Vagina (tissue), 2 donors: ENCODE measurements at regions not wholly inside any gene's neighbourhood (a gene's known extent, or its start where the extent isn't known, plus 50 kb on each side); places are given as distances from the start of the nearest gene placed in this dataset.

ENCODE experiments used
- POLR2A ChIP-seq, 2 donors: fragments of 450-650 bp; IDR thresholded peaks; one replicate each; pipeline ENCODE4 v1.6.1; 2017; ENCODE audit warnings: antibody characterized with exemption in 2 of 2, mild to moderate bottlenecking in 2 of 2, moderate library complexity in 2 of 2
- POLR2AphosphoS5 ChIP-seq, 2 donors: sonication (generic); formaldehyde crosslinking; IDR thresholded peaks; one replicate each; pipeline ENCODE4 v1.9.0; 2017; ENCODE audit warnings: antibody characterized with exemption in 2 of 2, mild to moderate bottlenecking in 2 of 2, low read depth in 1 of 2; ENCODE audit not compliant: insufficient read depth in 1 of 2
- TF ChIP-seq, protein P1 (sequence below), 3 experiments: fragments of 450-650 bp in 2 of 3; fragments of 200-600 bp in 1 of 3; sonication (generic) in 1 of 3; IDR thresholded peaks; one replicate each; pipeline ENCODE4 v1.5.1; 2017 to 2019; ENCODE audit warnings: antibody characterized with exemption in 3 of 3, mild to moderate bottlenecking in 2 of 3, moderate library complexity in 2 of 3

GRCh38 chr12:83465632-83466031 is 778.9 kb downstream of the TMTC2 start:
- TF ChIP-seq POLR2A (IDR thresholded peaks at IDR 0.05) (no peak), POLR2AphosphoS5 (IDR thresholded peaks at IDR 0.05; ENCODE audit: insufficient read depth in 1 of 2, low read depth in 1 of 2) (no peak)
- TF ChIP-seq, protein P1, sequence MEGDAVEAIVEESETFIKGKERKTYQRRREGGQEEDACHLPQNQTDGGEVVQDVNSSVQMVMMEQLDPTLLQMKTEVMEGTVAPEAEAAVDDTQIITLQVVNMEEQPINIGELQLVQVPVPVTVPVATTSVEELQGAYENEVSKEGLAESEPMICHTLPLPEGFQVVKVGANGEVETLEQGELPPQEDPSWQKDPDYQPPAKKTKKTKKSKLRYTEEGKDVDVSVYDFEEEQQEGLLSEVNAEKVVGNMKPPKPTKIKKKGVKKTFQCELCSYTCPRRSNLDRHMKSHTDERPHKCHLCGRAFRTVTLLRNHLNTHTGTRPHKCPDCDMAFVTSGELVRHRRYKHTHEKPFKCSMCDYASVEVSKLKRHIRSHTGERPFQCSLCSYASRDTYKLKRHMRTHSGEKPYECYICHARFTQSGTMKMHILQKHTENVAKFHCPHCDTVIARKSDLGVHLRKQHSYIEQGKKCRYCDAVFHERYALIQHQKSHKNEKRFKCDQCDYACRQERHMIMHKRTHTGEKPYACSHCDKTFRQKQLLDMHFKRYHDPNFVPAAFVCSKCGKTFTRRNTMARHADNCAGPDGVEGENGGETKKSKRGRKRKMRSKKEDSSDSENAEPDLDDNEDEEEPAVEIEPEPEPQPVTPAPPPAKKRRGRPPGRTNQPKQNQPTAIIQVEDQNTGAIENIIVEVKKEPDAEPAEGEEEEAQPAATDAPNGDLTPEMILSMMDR (IDR thresholded peaks at IDR 0.05), result no peak
